Activated T-cell treated with anti-CD3 and anti-CD28 coated beads, Interleukin-2, amount 50 U/mL, for 72 hours (primary cell): ENCODE measurements at regions not wholly inside any gene's neighbourhood (a gene's known extent, or its start where the extent isn't known, plus 50 kb on each side); places are given as distances from the start of the nearest gene placed in this dataset.
"Not testable (repeated sequence)": the region's sequence is repeated elsewhere in the genome, so short reads cannot be mapped to it uniquely, and the experiment has no call there.

Experiments used
- ATAC-seq, 2 donors: fragments of 150-1000 bp; cut with Tn5 transposase; replicated peaks in 1 of 2; 2 replicates each; pipeline ENCODE4 v1.10.0; 2021; ENCODE audit warnings: moderate library complexity in 2 of 2, mild to moderate bottlenecking in 1 of 2
- DNase-seq, 2 donors: peaks; one replicate each; pipeline ENCODE4 v3.0.0; 2021 to 2022; ENCODE audit warnings: mixed read lengths in 1 of 2
- H3K27ac Mint-ChIP-seq: one replicate; pipeline ENCODE4 v1.8.0; 2022; ENCODE audit warnings: mild to moderate bottlenecking, moderate library complexity, mixed read lengths
- H3K27me3 Mint-ChIP-seq: one replicate; pipeline ENCODE4 v1.8.0; 2022; ENCODE audit warnings: low read depth, mixed read lengths
- H3K36me3 Mint-ChIP-seq, 2 donors: one replicate each; pipeline ENCODE4 v1.8.0; 2022; ENCODE audit warnings: mixed read lengths in 2 of 2, mild to moderate bottlenecking in 1 of 2; ENCODE audit not compliant: insufficient read depth in 2 of 2
- H3K4me1 Mint-ChIP-seq: one replicate; pipeline ENCODE4 v1.8.0; 2022; ENCODE audit warnings: low read depth, mixed read lengths
- H3K4me3 Mint-ChIP-seq, 2 donors: one replicate each; pipeline ENCODE4 v1.8.0; 2022; ENCODE audit warnings: mild to moderate bottlenecking in 2 of 2, mixed read lengths in 2 of 2, moderate library complexity in 2 of 2
- H3K9me3 Mint-ChIP-seq, 2 donors: one replicate each; pipeline ENCODE4 v1.8.0; 2022; ENCODE audit warnings: mixed read lengths in 2 of 2

- H3K4me1 Mint-ChIP-seq, H3K27ac Mint-ChIP-seq, H3K9me3 Mint-ChIP-seq, DNase-seq, ATAC-seq, H3K4me3 Mint-ChIP-seq, H3K36me3 Mint-ChIP-seq, H3K27me3 Mint-ChIP-seq: not testable (repeated sequence)
Measured at GRCh38 chr12:131289807-131290206, 336.1 kb downstream of the ADGRD1 start.

DNA sequence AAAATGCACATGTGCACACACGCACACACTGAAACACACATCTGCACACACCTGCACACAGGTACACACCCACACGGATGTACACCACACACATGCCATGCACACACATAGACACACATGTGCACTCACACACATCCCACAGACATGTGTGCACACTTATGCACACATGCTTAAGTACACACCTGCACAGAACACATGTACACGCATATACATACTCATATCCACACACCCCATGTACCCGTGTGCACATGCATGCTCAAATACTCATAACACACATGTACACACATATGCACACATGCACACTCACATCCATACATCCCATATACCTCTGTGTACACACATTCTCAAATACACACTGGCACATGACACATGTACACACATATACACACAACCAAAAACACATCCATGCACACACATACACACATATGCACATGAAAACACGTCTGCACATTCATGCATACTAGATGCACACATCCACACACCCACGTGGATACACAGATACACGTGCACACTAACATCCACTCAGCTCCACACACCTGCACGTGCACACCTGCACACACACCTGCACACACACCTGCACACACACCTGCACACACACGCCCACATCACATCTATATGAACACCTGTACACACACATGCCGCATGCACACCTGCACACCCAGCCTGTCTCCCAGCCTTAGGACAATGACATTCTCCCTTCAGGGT is 336.7 kb downstream of the ADGRD1 start:
- no peaks in the 10 kb centered on the region for H3K36me3 Mint-ChIP-seq
- peaks cover 0 to 5% of the 10 kb centered on the region in 2 donors for H3K9me3 Mint-ChIP-seq
- H3K27ac Mint-ChIP-seq = no peak overlapping the region
- no peak overlapping the region for H3K4me3 Mint-ChIP-seq
- no peaks in the 10 kb centered on the region for H3K4me1 Mint-ChIP-seq
- no peak for ATAC-seq
- H3K27me3 Mint-ChIP-seq = no peaks in the 10 kb centered on the region
- no peak for DNase-seq

GRCh38 chr12:131293071-131294015 is 339.6 kb downstream of the ADGRD1 start:
- not testable (repeated sequence) for ATAC-seq, H3K36me3 Mint-ChIP-seq, H3K4me3 Mint-ChIP-seq, H3K27ac Mint-ChIP-seq, DNase-seq, H3K9me3 Mint-ChIP-seq, H3K4me1 Mint-ChIP-seq, H3K27me3 Mint-ChIP-seq

DNA sequence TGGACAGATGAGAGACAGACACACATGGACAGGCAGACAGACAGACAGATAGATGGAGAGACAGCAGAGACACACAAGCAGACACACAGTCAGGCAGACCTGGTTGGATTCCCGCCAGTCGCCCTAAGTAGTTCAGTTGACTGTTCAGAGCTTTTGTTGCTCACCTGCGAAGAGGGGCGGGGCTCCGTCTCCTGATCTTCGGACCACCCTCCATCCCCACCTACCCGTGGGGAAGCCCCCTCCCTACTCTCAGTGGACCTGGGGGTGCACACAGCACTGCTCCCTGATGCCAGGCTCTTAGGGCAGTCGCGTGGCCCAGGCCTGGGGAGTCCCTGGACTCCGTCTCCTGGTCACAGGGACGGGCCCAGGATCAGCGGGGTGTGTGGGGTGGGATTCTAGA is 341.0 kb downstream of the ADGRD1 start:
- not testable (repeated sequence) for H3K27ac Mint-ChIP-seq, H3K27me3 Mint-ChIP-seq, H3K9me3 Mint-ChIP-seq, H3K36me3 Mint-ChIP-seq, H3K4me1 Mint-ChIP-seq, H3K4me3 Mint-ChIP-seq, DNase-seq, ATAC-seq

- H3K4me3 Mint-ChIP-seq, H3K4me1 Mint-ChIP-seq, H3K36me3 Mint-ChIP-seq, H3K27ac Mint-ChIP-seq, H3K27me3 Mint-ChIP-seq, H3K9me3 Mint-ChIP-seq, DNase-seq, ATAC-seq: not testable (repeated sequence)
Measured at GRCh38 chr12:131295117-131295516, 341.4 kb downstream of the ADGRD1 start.

GRCh38 chr12:131295559-131295958 is 341.9 kb downstream of the ADGRD1 start:
- DNase-seq, ATAC-seq, H3K27ac Mint-ChIP-seq, H3K36me3 Mint-ChIP-seq, H3K27me3 Mint-ChIP-seq, H3K9me3 Mint-ChIP-seq, H3K4me3 Mint-ChIP-seq, H3K4me1 Mint-ChIP-seq: not testable (repeated sequence)

- not testable (repeated sequence) for H3K36me3 Mint-ChIP-seq, H3K27me3 Mint-ChIP-seq, H3K4me1 Mint-ChIP-seq, H3K4me3 Mint-ChIP-seq, H3K27ac Mint-ChIP-seq, DNase-seq, ATAC-seq, H3K9me3 Mint-ChIP-seq
Measured at GRCh38 chr12:131296136-131296535, 342.4 kb downstream of the ADGRD1 start.

- not testable (repeated sequence) for H3K27me3 Mint-ChIP-seq, ATAC-seq, H3K27ac Mint-ChIP-seq
Measured at GRCh38 chr12:131296651-131297050, 342.9 kb downstream of the ADGRD1 start.

GRCh38 chr12:131298526-131299369 is 345.0 kb downstream of the ADGRD1 start:
- H3K4me3 Mint-ChIP-seq = peak overlapping the region in 1 of 2 donors; percentile 54
- not testable (repeated sequence) for DNase-seq, H3K27ac Mint-ChIP-seq, H3K27me3 Mint-ChIP-seq, H3K4me1 Mint-ChIP-seq, H3K9me3 Mint-ChIP-seq, H3K36me3 Mint-ChIP-seq
- ATAC-seq = peak; percentile 68 to 75

More at GRCh38 chr12:131296651-131297050, 342.9 kb downstream of the ADGRD1 start:
- not testable (repeated sequence) for H3K4me3 Mint-ChIP-seq, H3K36me3 Mint-ChIP-seq, H3K9me3 Mint-ChIP-seq, H3K4me1 Mint-ChIP-seq, DNase-seq

GRCh38 chr12:131299370-131299701 is 345.6 kb downstream of the ADGRD1 start:
- not testable (repeated sequence) for H3K4me3 Mint-ChIP-seq, H3K9me3 Mint-ChIP-seq, H3K4me1 Mint-ChIP-seq, DNase-seq, H3K27me3 Mint-ChIP-seq, H3K27ac Mint-ChIP-seq, H3K36me3 Mint-ChIP-seq
- ATAC-seq = peak in 1 of 2 donors; percentile 52

DNA sequence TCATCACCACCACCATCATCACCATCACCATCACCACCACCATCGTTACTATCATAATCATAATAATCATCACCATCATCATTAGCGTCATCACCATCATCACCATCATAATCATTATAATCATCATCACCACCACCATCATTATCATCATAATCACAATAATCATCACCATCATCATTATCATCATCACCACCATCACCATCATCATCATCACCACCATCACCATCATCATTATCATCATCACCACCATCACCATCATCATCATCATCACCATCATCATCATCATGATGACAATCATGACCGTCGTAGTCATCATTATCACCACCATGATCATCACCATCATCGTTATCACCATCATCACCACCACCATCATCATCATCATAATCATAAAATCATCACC is 349.9 kb downstream of the ADGRD1 start:
- not testable (repeated sequence) for H3K4me1 Mint-ChIP-seq, H3K27ac Mint-ChIP-seq

DNA sequence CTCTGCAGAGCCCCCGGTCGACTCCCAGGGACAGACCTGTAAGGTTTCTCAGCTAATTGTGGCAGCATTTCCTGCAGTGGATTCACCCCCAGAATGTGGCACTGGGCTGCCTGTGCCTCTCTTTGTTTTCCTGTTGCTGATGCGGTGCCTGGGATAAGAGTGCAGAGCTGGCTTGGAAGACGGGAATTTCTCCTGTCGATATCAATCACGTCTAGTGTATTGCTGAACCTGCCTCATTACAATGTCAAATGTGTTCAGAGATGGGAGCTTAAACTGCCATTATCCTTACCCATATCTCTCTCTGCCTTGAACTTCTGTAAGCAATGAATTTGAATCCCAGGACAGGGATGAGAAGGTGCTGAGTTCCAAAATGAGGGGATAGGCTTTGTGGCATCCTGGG is 350.9 kb downstream of the ADGRD1 start:
- DNase-seq, H3K9me3 Mint-ChIP-seq, H3K4me1 Mint-ChIP-seq, H3K4me3 Mint-ChIP-seq, H3K27me3 Mint-ChIP-seq, H3K27ac Mint-ChIP-seq, H3K36me3 Mint-ChIP-seq, ATAC-seq: not testable (repeated sequence)

More for the DNA sequence above, 349.9 kb downstream of the ADGRD1 start:
- not testable (repeated sequence) for H3K4me3 Mint-ChIP-seq, H3K27me3 Mint-ChIP-seq, DNase-seq, H3K9me3 Mint-ChIP-seq, H3K36me3 Mint-ChIP-seq, ATAC-seq

- no peak overlapping the region for H3K27ac Mint-ChIP-seq
- ATAC-seq (no peak), DNase-seq (no peak)
- peaks cover 12% of the 10 kb centered on the region for H3K4me1 Mint-ChIP-seq
- H3K27me3 Mint-ChIP-seq = peaks cover 27% of the 10 kb centered on the region
- H3K4me3 Mint-ChIP-seq = no peak overlapping the region
- H3K36me3 Mint-ChIP-seq = no peaks in the 10 kb centered on the region
- H3K9me3 Mint-ChIP-seq = peaks cover 2 to 3% of the 10 kb centered on the region in 2 donors
Measured at GRCh38 chr12:131309700-131310099, 356.0 kb downstream of the ADGRD1 start.
